Cardiac muscle cell (in vitro differentiated cells and primary cell): ENCODE measurements at regions not wholly inside any gene's neighbourhood (a gene's known extent, or its start where the extent isn't known, plus 50 kb on each side); places are given as distances from the start of the nearest gene placed in this dataset.

Experiments
- DNase-seq, 2 donors: peaks; one replicate each; pipeline versions ENCODE4 v3.0.0 to v3.0.0-alpha.2; 2010 to 2017; ENCODE audit warnings: low read depth in 1 of 2, low spot score in 1 of 2
- H3K27ac ChIP-seq: fragments of 200-600 bp; sonication (generic); 2 replicates; pipeline ENCODE4 v1.5.1; 2016
- H3K27me3 ChIP-seq: fragments of 200-600 bp; sonication (generic); 2 replicates; pipeline ENCODE4 v1.6.0; 2016; ENCODE audit warnings: control low read depth
- H3K36me3 ChIP-seq: fragments of 200-600 bp; sonication (generic); 2 replicates; pipeline ENCODE4 v1.5.1; 2016; ENCODE audit warnings: control low read depth
- H3K4me1 ChIP-seq: fragments of 200-600 bp; sonication (generic); 2 replicates; pipeline ENCODE4 v1.8.1; 2017; ENCODE audit warnings: low read depth, mild to moderate bottlenecking, mixed run types
- H3K4me3 ChIP-seq: fragments of 200-600 bp; sonication (generic); 2 replicates; pipeline ENCODE4 v1.5.1; 2016; ENCODE audit warnings: mild to moderate bottlenecking
- H3K9me3 ChIP-seq: fragments of 200-600 bp; sonication (generic); 2 replicates; pipeline ENCODE4 v1.5.1; 2017; ENCODE audit warnings: low read depth, mild to moderate bottlenecking, control low read depth
- TF ChIP-seq, protein P1 (sequence below): IDR thresholded peaks from 2 replicates; pipeline ENCODE4 v1.5.1; 2012; ENCODE audit warnings: low read depth, mild to moderate bottlenecking, low read length

DNA sequence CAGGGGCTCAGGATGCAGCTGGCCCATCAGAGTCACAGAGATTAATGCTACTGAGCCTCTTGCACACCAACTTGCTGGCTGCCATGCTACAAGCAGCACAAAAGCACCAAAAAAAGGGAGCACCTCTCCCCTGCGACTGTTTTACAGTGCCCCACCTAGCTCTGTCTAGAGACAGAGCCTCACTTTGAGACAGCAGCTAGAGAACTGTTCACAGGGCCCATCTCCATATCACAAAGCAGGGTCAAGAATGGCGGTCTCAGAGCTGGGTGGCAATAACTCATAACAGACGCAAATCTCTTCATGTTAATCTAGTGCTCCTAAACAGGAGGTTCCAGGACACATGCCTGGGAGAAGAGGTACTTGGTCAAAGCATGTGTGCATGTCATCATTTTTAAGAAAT lies 953.0 kb downstream of the DCDC2C start:
- H3K27ac ChIP-seq = no peak overlapping the region
- no peaks in the 10 kb centered on the region for H3K36me3 ChIP-seq
- no peaks in the 10 kb centered on the region for H3K27me3 ChIP-seq
- no peak overlapping the region for H3K4me3 ChIP-seq
- DNase-seq = no peak
- TF ChIP-seq, protein P1, sequence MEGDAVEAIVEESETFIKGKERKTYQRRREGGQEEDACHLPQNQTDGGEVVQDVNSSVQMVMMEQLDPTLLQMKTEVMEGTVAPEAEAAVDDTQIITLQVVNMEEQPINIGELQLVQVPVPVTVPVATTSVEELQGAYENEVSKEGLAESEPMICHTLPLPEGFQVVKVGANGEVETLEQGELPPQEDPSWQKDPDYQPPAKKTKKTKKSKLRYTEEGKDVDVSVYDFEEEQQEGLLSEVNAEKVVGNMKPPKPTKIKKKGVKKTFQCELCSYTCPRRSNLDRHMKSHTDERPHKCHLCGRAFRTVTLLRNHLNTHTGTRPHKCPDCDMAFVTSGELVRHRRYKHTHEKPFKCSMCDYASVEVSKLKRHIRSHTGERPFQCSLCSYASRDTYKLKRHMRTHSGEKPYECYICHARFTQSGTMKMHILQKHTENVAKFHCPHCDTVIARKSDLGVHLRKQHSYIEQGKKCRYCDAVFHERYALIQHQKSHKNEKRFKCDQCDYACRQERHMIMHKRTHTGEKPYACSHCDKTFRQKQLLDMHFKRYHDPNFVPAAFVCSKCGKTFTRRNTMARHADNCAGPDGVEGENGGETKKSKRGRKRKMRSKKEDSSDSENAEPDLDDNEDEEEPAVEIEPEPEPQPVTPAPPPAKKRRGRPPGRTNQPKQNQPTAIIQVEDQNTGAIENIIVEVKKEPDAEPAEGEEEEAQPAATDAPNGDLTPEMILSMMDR = no peak
- peaks cover 12% of the 10 kb centered on the region for H3K4me1 ChIP-seq
- H3K9me3 ChIP-seq = no peaks in the 10 kb centered on the region

DNA sequence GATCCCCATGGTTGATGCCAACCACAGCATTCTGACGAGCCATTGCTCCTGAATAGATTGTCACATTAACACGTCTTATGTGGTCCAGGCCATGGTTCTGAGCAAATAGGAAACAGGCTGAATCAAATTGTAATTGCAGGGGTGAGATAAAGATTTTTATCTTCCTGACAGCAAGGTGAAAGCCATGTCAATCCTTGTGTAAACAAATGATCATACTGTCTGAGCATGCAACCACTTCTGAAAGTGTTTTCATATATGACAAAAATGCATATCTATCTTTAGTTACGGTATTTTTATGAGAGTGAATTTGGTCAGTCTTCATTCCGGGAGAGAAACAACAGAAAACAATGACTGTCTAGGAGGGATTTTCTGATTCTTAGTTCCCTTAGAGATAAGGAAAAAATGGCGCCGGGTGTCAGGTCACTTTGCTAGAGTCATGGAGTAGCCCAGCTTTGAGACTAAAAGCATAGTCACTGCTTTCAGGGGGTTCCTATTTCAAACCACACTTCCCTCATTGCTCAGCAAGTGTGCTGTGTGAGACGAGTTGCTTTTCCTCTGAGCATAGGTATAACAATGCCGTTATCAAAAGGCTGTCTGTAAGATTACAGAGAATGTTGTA lies 958.9 kb downstream of the DCDC2C start:
- Histone ChIP-seq H3K4me1 (no peaks in the 10 kb centered on the region), H3K27me3 (no peaks in the 10 kb centered on the region), H3K27ac (peak overlapping the region; percentile 21), H3K36me3 (no peaks in the 10 kb centered on the region), H3K4me3 (no peak overlapping the region), H3K9me3 (no peaks in the 10 kb centered on the region)
- TF ChIP-seq, protein P1 = no peak
- no peak for DNase-seq

DNA sequence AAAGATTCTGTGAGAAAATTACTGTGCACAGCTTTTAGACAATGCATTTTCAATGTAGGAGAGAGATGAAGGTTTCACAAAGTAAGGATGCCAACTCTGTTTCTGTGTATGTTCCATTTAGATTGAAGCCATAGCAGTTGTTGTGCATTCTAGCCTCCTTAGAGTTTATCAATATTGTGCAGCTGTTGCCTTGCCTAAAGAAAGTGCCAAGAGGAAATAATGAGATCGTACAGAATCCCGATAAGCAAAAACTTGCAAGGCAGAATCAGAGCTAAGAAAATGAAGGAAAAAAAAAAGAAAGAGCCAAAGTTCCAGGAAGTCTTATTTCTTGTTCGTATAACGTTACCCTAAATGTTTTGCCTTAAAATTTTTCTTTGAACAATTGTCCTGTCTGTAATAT lies 965.0 kb downstream of the DCDC2C start:
- H3K27ac ChIP-seq = no peak overlapping the region
- no peaks in the 10 kb centered on the region for H3K4me1 ChIP-seq
- no peaks in the 10 kb centered on the region for H3K9me3 ChIP-seq
- TF ChIP-seq, protein P1 = no peak
- no peak overlapping the region for H3K4me3 ChIP-seq
- H3K36me3 ChIP-seq = no peaks in the 10 kb centered on the region
- DNase-seq = no peak
- H3K27me3 ChIP-seq = no peaks in the 10 kb centered on the region

DNA sequence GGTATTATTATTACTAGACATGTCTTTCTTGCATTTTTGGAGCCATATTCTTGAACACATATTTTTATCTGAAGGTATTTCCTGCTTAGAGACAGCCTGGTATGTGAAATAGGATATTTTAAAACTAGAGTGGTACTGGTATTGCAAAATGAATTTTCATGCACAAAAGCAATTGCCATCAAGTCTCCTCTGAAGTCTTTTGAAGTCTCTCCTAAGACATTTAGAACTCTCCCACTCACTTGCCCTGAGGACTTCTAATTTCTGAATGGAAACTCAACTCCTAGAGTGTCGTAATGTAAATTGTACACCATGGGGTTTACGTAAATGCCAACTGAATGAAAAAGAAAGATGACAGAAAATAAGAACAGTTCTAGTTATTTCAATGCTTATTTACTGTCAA lies 967.0 kb downstream of the DCDC2C start:
- Histone ChIP-seq H3K4me1 (no peaks in the 10 kb centered on the region), H3K4me3 (no peak overlapping the region), H3K27me3 (no peaks in the 10 kb centered on the region), H3K36me3 (no peaks in the 10 kb centered on the region), H3K27ac (no peak overlapping the region), H3K9me3 (no peaks in the 10 kb centered on the region)
- TF ChIP-seq, protein P1 = no peak
- DNase-seq = no peak

DNA sequence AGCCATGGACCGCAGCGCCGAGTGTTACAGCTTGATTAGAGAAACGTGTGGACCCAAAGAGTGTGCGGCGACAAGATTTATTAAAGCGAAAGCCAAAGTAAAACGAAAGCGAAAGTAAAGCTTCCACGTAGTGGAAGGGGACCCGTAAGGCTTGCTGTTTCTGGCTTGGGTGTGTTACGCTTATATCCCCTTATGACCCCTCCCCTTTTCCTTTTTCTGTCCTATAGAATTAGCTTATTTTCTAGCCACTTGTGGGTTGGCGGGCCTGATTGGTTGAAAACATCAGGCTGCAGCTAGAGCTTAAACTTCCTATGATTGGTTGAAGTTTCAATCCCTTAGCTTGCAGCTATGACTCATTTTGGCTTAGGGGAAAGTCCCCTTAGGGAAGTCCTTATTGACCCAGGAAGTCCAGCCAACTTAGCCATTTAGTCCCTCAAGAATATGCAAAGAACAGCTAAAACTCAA lies 969.7 kb downstream of the DCDC2C start:
- Histone ChIP-seq H3K9me3 (no peaks in the 10 kb centered on the region), H3K4me1 (no peaks in the 10 kb centered on the region), H3K4me3 (no peak overlapping the region), H3K27ac (no peak overlapping the region), H3K36me3 (no peaks in the 10 kb centered on the region), H3K27me3 (no peaks in the 10 kb centered on the region)
- TF ChIP-seq, protein P1 = no peak
- DNase-seq = no peak

GRCh38 chr2:4674007-4674406 lies 970.6 kb downstream of the DCDC2C start:
- H3K27ac ChIP-seq = no peak overlapping the region
- TF ChIP-seq, protein P1 = no peak
- no peaks in the 10 kb centered on the region for H3K36me3 ChIP-seq
- H3K27me3 ChIP-seq = no peaks in the 10 kb centered on the region
- DNase-seq = no peak
- H3K9me3 ChIP-seq = no peaks in the 10 kb centered on the region
- no peak overlapping the region for H3K4me3 ChIP-seq
- no peaks in the 10 kb centered on the region for H3K4me1 ChIP-seq
